AG09319 (cell line): ENCODE measurements at regions not wholly inside any gene's neighbourhood (a gene's known extent, or its start where the extent isn't known, plus 50 kb on each side); places are given as distances from the start of the nearest gene placed in this dataset.

ENCODE experiments used
- DNase-seq: peaks from one replicate; pipeline ENCODE4 v3.0.0-alpha.2; 2010; ENCODE audit warnings: low read depth; ENCODE audit errors: extremely low read depth
- TF ChIP-seq, protein P1 (sequence below): IDR thresholded peaks from 2 replicates; pipeline ENCODE4 v1.5.1; 2011; ENCODE audit warnings: low read depth, mild to moderate bottlenecking, inconsistent platforms, low read length, moderate library complexity

DNA sequence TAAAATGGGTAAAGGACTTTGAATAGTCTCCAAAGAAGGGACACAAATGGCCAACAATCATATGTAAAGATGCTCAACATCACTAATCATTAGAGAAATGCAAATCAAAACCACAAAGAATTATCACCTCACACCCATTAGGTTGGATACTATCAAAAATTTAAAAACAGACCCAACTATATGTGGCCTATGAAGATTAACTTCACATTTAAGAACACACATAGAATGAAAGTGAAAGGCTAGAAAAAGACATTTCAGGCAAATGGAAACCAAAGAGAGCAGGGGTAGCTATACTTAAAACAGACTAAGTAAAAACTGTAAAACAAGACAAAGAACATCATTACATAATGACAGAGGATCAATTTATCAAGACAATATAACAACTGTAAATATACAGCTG lies 53.5 kb upstream of the ASPRV1 start:
- TF ChIP-seq, protein P1, sequence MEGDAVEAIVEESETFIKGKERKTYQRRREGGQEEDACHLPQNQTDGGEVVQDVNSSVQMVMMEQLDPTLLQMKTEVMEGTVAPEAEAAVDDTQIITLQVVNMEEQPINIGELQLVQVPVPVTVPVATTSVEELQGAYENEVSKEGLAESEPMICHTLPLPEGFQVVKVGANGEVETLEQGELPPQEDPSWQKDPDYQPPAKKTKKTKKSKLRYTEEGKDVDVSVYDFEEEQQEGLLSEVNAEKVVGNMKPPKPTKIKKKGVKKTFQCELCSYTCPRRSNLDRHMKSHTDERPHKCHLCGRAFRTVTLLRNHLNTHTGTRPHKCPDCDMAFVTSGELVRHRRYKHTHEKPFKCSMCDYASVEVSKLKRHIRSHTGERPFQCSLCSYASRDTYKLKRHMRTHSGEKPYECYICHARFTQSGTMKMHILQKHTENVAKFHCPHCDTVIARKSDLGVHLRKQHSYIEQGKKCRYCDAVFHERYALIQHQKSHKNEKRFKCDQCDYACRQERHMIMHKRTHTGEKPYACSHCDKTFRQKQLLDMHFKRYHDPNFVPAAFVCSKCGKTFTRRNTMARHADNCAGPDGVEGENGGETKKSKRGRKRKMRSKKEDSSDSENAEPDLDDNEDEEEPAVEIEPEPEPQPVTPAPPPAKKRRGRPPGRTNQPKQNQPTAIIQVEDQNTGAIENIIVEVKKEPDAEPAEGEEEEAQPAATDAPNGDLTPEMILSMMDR: no peak
- no peak for DNase-seq

DNA sequence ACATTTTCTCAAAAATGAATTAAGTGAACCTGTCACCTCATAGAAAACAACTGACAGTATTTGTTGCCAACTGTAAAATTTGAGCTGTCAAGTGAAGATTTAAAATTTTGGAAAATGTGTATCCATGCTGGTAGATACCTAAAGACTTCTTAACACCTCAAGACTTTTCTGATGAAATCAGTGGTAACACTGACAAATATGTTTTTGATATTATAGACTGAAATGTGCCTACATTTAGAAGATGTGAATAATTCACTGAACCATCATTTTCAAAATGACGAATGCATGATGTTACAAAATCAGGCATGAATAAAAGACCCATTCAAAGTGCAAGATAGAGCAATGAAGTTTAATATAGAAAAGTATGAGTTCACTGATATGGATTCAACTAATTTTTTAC lies 51.5 kb upstream of the ASPRV1 start:
- no peak for DNase-seq
- TF ChIP-seq, protein P1: no peak

DNA sequence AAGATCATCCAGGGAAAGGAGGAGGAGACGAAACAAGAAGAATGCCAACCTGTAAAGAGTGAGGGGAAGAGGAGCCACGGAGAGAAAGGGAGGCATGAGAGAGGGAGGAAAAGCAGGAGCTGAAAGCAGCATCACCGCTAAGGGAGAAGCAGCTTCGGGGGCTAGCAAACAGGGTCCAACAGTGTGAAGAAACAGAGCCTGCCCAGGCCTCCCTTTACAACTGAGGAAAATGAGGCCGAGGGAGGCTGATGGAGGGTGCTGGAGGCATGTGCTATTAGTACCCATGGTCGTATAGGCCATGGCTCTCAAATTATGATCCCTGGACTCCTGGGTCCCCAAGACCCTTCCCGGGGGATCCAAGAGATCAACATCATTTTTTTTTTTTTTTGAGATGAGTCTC lies 50.4 kb upstream of the ASPRV1 start:
- TF ChIP-seq, protein P1: no peak
- no peak for DNase-seq

DNA sequence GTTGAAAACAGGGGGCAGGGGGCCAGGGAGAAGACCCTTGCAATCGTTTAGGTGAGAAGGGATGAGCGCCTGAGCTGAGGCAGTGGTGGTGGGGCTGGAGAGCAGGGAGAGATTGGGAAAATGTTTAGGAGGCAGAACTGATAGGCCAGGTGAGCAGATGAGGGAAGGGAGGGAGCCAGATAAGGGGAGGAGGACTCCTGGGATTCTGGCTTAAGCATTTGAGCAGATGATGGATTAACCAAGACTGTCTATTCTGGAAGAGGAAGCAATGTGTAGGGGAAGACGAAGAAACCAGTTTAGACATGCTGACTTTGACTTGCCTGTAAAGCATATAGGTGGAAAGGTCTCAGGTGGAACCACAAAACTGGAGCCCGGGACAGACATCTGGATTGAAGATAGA lies 49.9 kb upstream of the ASPRV1 start:
- TF ChIP-seq, protein P1: no peak
- DNase-seq: no peak
